NCI-H748 (cell line): ENCODE measurements at regions not wholly inside any gene's neighbourhood (a gene's known extent, or its start where the extent isn't known, plus 50 kb on each side); places are given as distances from the start of the nearest gene placed in this dataset.
"Not testable (repeated sequence)": the region's sequence is repeated elsewhere in the genome, so short reads cannot be mapped to it uniquely, and the experiment has no call there.

Experiments used
- DNase-seq: peaks from one replicate; lab custom pipeline; 2025; ENCODE audit not compliant: unreplicated experiment; lab: John Stamatoyannopoulos, UW

DNA sequence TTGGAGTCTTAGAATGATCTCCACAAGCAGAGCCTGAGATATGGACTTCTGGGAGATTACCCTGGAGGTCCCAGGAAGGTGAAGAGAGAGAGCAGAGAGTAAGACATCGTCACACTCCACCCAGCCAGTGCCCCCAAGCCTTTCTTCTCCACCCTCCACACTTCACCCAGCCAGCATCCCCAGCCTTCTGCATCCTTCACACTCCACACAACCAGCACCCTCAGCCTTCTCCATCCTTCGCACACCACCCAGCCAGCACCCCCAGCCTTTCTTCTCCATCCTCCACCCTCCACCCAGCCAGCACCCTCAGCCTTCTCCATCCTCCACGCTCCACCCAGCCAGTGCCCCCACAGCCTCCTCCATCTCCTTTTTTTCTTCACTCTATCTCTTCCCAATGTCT lies 603.9 kb upstream of the B3GAT1 start:
- no peak for DNase-seq

DNA sequence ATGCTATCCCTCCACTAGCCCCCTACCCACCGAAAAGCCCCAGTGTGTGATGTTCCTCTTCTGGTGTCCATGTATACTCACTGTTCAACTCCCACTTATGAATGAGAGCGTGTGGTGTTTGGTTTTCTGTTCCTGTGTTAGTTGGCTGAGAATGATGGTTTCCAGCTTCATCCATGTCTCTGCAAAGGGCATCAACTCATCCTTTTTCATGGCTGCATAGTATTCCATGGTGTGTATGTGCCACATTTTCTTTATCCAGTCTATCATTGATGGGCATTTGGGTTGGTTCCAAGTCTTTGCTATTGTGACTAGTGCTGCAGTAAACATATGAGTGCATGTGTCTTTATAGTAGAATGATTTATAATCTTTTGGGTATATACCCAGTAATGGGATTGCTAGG lies 599.3 kb upstream of the B3GAT1 start:
- not testable (repeated sequence) for DNase-seq

DNA sequence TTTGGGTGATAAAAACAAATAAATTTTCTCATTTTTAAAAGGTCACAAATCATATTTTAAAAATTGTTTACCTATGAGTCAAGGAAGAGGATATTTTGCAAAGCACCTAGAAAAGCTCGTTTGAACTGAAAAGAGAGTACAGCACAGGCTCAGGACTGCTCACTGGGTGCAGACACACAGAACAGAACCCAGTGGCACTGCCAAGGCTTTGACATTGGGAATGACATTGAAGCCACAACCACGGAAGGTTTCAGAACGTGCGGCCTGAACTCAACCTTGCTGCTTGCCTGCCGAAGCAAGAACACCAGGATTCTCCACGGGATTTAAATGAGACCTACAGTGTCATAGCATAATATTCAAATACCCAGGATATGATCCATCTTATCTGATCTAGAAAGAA lies 597.1 kb upstream of the B3GAT1 start:
- DNase-seq, result no peak

DNA sequence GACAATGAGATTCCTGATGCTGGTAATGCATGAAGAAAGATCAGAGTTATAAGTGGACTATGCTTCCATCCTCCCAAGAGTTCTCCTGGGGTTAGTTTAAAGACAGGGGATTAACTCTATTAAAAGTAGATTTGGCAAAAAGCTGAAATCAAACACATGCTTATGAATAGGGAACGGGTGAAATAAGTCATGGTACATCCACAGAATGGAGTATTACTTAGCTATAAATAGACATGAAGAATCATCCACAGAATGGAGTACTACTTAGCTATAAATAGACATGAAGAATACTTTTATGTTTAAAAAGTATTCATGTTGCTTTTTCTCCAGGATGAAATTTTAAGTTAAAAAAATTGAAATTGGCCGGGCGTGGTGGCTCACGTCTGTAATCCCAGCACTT lies 596.4 kb upstream of the B3GAT1 start:
- no peak for DNase-seq

DNA sequence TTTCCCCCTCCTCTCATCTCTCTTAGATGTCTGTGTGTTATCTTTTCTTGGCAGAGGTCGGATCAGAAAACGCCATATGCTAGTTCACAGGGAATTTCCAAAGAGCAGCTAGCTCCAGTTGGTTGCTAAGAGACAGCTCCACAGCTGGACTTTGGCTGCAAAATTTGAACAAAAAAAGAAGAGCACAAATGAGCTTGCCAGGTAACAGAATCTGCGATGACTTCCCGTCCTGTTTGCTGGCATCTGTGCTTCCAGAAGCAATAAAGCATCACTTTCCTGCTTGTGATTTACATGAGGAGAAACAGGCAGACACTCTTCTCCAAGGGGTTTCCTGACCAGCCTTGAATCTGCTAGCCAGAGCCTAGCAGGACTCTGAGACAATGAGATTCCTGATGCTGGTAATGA lies 596.0 kb upstream of the B3GAT1 start:
- peak; percentile 44 for DNase-seq

DNA sequence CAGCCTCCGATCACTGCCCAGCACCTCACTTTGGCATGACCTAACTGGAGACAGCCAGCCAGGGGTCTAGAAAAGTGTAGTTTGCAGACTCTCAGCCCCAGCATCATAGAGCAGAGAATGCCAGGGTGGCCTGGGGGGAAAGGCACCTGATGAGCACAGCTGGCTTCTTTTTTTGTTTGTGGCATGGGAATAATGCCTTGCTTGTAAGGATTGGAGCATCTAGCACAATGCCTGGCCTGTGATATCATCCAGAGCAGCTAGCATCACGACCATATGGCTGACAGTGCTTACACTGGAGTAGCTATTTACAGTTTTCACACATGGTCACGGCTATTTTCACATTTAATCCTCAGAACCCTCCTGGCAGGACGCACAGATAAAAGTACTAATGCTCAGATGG lies 594.8 kb upstream of the B3GAT1 start:
- no peak for DNase-seq

DNA sequence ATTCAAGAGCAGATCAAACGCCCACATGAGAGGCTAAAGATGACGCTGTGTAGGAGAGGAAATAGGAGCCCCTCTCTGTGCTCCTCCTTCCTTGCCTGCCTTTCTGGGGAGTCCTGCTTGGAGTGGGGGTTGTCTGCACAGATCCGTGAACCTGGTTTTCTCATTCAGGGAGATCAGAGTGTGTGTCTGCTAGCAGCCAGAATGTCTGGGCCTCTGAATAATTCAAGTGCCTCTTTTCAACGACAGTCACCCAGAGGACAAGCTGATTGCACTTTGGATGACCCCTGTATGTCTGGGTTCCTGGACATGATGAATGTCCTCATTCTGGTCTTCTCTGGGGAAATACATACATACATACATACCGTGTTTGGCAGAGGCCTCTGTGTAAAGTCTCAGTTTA lies 592.5 kb upstream of the B3GAT1 start:
- no peak for DNase-seq

DNA sequence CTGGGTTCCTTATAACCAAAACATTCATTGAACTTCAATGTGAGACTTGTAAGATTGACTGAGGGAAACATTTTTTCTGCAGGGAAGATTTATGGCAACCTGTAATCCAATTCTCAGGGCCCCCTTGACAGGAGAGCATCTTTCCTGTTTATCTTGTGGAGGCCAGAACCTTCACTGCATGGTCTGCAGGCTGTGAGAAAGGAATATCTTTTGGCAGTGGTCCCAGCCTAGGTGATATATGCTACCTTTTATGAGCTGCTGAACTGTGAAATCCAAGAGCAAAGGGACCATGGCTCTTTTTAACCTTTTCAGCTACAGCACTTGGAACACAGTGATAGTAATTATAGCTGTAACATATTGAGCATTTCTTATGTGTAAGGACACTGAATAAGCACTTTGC lies 590.2 kb upstream of the B3GAT1 start:
- DNase-seq, result no peak

DNA sequence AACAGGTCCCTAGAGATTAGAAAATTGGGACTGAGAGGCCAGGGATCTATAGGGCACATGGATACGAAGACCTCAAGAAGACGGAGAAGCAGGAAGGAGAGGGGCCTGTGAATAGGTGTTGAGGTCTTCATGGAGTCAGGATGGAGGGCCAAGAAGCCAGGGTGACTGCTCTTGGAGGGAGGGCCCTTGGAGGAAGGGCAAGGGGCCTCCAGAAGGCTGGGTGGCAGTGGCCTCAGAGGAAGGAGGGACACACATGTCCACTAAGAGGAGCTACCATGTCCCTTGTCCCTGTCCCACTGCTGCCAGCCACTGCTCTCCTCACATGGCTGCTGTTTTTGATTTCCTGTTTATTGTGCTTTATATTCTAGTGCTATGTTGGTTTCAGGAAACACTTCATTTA lies 589.5 kb upstream of the B3GAT1 start:
- DNase-seq, result no peak

DNA sequence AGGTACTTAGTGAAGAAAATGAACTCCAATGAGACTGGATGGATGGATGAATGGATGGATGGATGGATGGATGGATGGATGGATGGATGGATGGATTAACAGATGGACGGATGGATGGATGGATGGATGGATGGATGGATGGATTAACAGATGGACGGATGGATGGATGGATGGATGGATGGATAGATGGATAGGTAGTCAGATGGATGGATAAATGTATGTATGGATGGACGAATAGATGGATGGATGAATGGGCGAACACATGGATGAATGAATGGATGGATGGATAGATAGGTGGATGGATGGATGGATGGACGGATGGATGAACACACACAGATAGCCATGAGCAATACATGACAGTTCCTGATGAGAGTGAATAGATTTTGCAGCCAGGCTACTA lies 589.0 kb upstream of the B3GAT1 start:
- DNase-seq, result not testable (repeated sequence)

DNA sequence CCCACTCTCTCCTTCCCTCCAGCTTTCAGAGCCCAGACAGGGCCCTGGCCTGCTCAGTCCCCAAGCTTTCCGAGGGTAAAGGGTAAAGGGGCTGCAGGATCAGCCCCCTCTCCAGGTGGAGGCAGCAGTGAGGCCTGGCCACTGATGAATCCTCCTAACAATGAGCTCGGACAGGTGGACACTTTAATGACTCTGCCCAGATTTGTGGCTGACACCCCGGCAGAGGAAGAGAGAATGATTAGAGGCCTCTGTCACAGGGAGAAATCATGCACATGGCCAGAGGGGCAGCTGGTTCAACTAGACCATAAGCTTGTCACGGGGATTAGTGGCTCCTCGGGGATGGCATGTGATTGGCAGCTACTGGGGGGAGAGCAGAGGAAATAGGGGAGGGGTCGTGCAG lies 587.5 kb upstream of the B3GAT1 start:
- DNase-seq, result no peak

DNA sequence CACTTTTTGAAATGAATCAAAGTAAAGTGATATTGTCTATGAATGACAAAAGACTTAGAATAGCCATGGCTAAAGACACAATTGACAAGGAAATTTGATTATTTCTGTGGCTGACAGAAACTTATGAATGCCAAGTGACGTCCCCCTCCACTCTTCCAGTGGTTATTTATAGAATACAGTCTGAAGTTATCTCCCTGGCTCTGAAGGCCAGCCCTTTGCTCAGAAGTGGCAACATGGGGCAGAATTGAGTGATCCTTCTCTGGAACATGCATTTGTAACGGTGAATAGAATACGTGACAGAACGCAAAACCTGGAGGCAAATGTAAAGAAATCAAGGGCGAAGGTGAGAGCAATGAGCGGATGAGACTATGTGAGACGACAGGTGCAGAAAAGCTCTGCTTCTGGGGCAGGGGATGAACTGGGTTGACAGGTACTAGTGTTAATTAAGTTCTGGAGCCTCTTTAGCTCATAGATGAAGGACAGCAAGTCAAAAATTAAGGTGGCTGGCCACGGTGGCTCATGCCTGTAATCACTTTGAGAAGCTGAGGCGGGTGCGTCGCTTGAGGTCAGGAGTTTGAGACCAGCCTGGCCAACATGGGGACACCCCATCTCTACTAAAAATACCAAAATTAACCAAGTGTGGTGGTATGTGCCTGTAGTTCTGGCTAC lies 585.7 kb upstream of the B3GAT1 start:
- no peak for DNase-seq

DNA sequence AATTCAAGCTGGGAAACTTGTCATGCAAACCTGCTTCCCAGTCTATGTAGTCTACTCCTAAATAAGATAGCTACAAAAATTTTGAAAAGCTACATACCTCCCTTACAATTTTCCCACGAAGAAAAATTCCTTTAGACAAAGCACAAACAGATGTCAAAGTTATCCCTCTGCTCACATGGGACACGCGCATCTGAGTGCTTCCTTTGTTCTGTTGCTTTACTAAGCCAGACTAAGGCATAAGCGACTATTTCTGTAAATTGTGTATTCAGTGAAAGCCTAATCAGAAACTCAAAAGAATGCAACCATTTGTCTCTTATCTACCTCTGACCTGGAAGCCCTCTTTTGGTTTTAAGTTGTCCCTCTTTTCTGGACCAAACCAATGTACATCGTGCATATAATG lies 583.7 kb upstream of the B3GAT1 start:
- DNase-seq, result no peak

DNA sequence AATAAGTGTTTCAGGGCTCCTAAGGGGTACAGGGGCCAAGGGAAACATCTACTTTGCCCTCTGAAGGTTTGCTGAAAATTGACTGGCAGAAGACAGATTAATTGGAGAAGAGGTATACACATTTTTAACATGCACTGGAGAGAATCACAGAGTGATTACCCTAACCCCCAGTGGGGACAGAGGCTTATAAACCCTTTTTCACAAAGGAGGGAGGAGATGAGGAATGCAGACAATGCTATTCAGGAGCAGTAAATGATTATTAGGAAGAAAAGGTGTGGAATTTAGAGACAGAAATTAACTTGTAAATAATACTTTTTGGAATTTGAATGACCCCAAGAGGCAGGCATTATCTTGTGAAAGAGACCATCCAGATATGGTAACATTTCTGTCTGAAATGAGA lies 582.4 kb upstream of the B3GAT1 start:
- no peak for DNase-seq

DNA sequence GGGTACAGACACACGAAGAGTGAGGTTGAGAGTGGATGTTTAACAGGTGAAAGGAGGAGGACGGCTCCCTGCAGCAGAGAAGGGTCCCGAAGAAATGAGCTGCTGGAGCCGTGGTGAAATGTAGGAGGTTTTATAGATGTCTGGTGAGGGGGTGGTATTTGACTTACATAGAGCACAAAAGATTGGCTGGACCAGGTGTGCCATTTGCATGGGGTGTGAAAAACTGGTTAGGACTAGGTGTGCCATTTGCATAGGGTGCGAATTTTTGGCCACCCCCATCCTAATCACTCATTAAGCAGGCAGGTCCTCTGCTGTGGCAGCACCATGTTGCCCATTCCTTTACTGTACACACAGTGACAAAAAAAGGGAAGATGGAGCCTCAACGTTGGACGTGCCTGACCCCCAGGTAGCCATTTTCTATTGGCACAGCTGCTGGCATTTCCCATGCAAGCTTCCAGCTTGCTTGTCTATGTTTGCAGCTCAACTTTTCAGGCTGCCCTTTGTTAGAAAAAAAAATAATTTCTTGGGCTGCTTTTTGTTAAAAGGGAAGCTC lies 581.7 kb upstream of the B3GAT1 start:
- no peak for DNase-seq

DNA sequence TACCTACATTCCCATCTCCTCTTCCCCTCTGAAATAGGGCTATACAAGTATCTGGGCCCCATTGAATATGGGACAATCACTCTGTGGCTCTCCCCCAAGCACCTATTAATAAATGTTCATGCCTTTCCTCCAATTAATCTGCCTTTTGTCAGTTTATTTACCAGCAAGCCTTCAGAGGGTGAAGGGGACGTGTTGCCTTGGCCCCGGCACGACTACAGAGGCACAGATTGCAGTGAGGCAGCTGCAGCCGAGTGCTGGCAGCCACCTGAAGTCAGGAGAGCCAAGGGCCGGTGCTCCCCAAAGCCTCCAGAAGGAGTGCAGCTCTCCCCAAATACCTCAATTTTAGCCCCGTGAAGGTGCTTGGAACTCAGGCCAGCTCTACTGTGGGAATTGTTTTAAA lies 580.9 kb upstream of the B3GAT1 start:
- peak; percentile 11 for DNase-seq

DNA sequence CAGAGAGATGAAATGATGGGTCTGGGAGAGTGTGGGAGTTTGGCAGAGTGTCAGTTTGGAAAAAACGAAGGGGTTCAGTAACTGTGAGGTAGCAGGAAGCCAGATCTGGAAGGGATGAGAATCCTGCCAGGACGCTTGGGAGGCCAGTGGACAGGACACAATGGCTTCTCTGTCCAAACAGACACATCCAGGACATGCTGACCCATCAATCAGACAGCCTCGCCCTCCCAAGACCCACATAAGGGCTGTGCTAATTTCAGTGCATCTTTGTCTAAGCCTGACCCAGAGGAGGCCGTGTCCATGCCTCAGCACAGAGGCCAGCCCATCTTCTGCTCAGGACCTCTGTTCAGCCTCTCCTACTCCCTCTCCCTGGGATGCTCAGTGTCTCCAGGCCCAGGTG lies 576.5 kb upstream of the B3GAT1 start:
- no peak for DNase-seq

DNA sequence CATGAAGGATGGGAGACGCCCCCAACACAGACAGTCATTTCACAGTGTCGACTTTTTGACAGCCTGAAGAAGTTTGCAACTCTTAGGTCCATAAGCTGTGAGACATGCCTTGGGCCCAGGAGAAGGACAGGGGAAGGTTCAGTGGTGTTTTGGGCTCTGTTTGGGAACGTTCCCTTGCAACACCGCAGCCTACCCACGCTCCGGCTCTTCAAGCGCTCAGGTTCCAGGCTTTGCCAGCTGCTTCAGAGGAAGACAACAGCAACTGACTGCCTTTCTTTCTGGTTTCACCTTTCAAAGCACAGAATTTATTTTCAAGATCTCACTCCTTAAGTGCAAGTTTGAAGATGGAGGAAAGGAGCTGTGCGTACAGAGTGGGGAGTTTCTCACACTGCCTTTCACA lies 575.8 kb upstream of the B3GAT1 start:
- DNase-seq, result no peak

DNA sequence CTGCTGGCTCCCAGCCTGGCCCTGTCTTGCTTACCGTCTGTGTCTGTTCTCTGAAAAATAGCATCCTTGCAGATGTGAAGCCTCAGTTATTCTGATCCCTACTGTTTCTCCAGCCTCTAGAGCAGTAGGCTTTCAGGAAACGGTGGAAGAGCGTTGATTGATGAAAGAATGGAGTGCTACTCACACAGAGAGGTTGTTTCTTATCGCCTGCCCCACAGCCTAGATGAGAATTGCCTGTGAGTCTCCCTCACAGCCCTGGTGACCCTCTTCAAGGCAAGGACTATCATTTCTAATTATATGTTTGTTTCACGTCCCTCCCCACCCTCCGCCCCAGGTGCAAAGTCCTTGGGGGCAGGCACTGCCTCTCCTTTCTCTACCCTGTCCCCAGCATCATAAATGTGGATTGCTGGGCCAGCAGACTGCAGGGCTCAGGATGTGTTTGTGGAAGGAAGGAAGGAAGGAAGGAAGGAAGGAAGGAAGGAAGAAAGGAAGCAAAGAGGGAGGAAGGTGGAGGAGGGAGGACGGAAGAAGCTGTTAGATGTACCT lies 575.3 kb upstream of the B3GAT1 start:
- DNase-seq, result no peak

DNA sequence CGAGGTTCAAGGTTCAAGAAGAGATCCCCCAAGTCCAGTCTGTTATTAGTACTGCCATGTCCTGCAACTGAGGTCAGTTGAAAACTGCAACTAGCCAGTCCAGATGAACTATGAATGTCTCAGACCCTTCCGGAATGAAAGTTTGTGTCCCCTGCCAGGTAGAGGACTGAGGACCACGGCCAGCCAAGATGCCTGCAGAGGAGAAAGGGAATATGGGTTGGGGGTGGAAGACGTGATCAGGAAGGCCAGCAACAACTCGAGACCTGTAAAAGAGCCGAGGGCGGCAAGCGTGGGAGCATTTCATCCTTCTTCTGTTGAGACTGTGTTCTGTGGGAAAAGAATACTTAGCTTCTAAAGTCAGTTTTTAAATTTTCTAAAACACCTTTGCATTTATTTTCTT lies 572.4 kb upstream of the B3GAT1 start:
- DNase-seq, result no peak

DNA sequence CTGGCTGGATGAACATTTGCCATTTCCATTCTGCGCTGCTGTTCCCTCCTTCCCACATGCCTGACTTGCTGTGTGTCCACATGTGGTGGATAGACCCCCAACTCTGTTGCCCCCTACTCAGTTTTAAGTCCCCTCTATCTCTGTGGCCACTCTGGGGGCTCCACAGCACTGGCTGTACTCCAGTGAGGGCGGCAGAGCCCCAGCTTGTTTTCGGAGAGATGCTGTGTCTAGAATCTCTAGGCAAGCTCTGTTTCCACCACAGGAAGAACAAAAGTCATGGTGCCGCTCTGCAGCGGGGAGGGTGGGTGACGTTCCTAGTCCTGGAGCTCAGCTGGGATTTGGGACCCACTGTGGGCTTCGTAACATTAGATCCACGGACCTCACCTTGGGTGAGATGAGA lies 570.4 kb upstream of the B3GAT1 start:
- DNase-seq, result not testable (repeated sequence)

DNA sequence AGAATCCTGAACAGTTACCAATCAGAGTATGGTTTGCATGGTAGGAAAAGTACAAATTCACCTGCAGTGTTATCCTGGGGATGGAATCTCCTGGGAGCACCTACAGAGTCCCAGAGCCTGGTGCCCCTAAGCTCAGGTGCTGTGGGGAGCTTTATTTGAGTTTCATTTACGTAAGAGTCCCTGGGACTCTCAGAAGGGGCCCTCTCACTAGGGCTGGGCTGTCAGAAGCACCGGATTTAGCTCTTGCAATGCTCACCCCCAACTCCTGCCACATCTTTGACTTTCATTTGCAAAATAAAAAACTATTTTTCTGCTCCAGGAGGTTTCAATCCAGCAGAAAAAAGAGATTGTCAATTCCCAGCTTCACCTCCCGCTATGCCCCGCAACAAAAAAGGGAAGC lies 569.8 kb upstream of the B3GAT1 start:
- no peak for DNase-seq
